ENCODE measurements at regions not wholly inside any gene's neighbourhood (a gene's known extent, or its start where the extent isn't known, plus 50 kb on each side); places are given as distances from the start of the nearest gene placed in this dataset.
A peak's percentile ranks its signal among the peaks of the same experiment; 100 is the strongest.

DNA sequence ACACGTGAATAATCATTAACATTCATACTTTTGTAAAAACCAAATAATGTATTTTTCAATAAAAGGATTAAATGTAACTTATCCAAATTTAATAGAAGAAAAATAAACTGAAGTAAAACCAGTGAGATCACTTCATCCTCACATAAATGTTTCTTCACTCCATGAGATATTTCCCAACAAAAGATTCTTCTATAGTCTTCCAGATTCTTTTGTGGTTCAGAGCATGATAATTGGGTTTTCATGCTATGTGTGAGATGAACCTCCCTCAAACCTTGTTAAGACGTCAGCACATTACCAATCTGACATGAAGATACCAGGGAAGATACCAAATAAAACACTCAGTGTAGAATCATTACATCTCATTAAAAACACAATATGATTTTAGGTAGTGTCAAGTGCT lies 62.9 kb upstream of the OXGR1 start:
- DNase-seq (ENCODE audit: low read depth), result no peak

DNA sequence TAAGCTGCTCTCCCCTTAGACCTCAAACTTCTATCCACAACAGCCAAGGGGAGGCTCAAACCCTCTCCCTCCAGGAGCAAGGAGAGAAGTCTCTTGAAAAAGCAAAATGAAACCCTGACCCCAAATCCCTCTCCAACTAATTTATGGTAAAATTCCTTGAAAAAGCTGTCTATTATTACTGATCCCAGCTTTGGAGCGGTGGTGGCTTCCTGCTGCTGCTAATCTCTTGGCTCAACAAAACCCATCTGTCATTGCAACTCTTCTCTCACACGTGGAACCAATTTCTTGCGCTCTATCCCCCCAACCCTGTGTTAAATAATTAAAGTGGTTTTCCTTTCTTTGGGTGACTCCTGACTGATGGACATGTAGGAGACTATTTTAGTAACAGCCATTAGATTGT lies 64.1 kb upstream of the OXGR1 start:
- DNase-seq (ENCODE audit: low read depth), result no peak

DNA sequence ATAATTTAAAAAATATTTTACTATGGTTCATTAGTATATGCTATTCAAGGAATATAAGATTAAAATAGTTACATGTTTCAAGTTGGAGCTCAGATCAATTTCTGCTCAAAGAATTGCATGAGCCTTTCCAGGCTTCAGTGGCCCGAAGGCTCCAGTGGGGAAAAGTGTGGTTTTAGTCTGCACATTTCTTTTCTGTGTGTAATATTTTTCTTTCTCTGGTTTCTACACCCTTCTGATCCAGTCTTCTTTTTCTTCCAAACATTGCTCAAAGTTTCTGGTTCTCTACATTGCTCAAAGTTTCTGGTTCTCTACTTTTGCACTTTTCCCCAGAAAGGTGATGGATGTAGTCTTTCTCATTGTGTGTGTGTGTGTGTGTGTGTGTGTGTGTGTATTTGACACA lies 64.7 kb upstream of the OXGR1 start:
- no peak for DNase-seq (ENCODE audit: low read depth)

DNA sequence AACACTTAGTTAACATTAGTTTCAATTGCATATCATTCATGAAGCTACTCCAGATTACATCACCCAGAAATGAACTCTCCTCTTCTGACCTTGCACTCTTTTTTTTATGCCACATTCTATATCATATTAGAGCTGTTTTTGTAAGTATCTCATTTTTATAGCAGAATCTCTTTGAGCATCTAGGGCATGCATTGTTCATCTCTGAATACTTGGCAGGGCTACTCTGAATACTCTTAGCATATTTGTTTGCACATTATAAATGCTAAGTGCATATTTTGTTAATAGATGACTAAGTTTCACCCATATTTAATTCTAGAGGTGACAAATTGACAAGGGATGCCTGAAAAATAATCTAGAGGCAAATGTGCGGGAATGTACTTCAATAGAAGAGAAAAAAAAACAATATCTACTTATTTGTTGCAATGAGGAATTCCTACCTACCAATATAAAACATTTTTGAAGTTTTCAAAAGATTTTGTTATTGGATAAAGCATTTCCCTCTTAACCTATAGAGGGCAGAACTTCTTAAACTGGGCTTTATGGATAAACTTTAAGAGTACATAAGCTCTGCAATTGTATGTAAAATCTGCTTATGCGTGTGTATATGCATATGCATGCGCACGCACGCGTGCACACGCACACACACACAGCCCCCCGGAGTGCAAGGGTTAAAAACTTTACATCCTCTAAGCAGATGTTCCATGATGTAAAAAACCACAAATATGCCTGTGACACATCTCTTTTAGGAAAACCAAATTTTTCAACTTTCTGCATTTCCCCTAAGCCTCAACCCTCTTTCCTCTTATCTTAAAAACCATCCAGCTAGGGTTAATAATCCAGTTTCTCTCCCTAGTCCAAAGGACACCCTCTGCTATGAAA lies 73.0 kb upstream of the OXGR1 start:
- no peak for DNase-seq (ENCODE audit: low read depth)

DNA sequence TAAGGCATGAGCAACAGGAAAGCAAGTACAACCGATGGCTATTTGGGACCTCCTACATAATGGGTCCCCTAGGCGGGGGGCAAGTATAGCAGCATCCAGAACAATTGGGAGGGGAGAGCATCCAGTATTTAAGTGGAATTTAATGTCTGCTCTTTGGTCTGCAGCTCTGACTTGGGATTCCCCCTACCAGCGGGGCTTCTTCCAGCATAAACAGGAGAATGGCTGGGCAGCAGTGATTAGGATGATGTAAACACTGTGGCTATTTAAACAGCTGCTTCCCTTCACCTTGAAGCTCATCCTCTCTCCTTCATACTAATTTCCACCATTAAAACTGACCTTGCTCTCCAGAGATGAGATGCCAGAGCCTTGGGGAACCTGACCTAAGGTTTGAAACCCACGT lies 73.9 kb upstream of the OXGR1 start:
- DNase-seq (ENCODE audit: low read depth), result no peak

DNA sequence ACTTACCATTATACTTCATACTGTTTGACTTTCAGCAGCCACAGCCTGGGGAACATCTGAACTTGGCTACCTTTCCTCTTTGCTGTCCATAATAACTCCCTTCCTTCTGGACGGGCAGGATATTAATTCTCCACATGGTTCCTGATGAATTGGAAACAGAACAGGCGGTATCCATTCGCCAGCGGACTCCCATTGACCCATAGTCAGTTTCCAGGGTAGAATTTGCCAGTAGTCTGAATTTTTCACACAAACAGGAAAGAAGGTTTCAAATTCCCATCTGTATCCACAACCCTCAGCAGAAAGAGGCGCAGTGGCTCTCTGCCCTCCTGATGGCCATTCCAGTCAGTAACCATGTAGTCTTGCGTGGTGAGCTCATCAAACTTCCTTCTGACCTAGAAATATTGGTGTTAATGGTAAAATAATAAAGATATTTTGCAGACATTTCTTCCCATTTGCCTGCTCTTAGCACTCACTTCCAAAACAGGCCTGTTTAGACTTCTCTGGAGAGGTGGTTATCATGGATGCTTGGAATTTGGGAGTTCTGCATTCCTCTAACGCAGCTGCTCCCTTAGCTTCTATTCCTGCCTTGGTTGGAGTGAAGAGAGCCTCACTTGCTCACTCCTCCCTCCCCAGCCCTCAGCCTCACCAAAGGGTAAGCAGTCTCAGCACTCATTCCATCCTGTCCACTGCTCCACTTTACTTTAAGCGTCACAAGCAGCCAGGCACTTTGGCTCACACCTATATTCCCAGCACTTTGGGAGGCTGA lies 75.0 kb upstream of the OXGR1 start:
- DNase-seq (ENCODE audit: low read depth), result no peak

DNA sequence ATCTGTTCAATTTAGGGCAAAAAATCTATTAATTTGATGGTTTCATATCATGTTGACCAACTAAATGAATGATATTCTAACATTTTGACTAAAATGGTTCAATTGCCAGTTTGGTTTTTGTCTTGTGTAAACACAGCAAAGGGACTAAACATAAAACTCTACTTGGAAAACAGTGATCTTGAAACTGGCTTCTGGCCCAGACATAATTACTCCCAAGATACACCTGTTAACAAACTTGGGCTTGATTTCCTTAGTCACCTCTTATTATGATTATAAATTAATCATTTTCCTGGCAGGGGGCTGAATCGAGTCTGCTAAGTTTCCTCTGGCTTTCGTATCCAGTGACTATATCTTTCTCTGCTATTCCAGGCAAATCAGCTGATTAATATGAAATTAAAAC lies 78.0 kb upstream of the OXGR1 start:
- no peak for DNase-seq (ENCODE audit: low read depth)

DNA sequence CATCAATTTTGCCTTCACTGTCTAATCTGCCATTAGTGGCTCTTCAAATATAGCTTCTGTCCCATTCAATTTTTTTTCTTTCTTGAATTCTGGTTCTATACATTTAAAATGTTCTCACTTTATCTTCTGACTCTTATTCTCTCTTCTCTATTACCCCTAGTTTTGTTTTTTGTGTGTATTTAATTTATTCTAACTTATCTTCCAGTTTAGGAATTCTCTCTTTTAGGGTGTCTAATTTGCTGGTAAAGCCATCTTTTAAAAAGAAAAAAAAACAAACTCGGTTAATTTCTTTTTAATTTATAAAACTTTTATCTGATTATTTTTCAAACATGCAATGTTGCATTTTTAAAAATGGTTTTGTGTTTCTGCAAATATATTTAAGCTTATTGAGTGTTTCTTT lies 80.3 kb upstream of the OXGR1 start:
- no peak for DNase-seq (ENCODE audit: low read depth)

DNA sequence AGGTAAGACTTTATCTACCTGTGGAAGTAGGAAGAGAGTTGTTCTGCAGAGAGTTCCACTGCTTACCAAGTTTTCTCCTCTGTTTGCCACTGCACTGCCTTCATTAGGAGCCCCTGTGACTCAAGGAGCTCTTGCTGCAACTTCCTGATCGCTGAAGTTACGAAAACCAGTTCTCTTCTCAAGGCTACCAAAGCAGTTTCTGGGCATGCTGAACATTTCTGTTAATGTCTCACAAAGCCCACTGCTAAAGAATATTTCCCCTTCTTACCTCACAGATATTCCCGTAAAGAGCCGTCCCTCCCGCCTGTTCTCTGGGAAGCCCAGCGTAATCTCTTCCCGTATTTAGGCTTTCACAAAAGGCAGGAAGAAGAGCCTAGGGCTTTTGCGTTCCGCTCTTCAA lies 82.6 kb upstream of the OXGR1 start:
- no peak for DNase-seq (ENCODE audit: low read depth)

DNA sequence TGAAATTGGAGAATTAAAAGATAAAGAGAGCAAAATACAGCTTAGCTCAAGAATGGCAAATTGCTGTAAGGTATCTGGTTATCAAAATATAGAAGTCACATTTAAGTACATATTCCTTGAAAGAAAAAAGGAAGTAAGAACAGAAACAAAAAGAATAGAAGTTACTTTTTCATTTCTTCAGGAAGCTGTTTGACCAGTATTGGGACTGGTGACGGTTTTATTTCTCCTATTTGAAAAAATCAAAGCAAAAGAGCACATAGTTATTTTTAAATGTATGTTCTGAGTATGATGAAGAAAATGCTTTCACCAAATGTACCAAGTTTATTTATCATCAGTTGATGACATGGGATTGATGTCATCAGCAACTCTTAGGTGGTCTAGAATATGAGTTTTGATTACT lies 83.1 kb upstream of the OXGR1 start:
- DNase-seq (ENCODE audit: low read depth), result no peak

DNA sequence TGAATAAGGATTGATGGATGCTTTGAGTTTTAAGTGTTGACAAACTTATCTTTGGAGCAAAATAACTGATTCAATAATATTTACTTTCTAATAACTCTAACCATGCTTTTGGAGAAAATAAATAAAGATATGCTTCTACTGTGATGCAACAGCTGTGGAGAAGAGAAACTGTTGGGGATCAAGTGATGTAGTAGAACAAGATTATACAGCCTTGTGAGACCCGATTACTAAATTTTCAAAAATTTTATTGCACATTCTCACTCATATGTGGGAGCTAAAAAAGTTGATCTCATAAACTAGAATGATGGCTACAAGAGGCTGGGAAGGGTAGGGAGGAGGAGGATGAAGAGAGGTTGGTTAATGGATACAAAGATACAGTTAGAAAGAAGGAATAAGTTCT lies 85.5 kb upstream of the OXGR1 start:
- DNase-seq (ENCODE audit: low read depth), result no peak

DNA sequence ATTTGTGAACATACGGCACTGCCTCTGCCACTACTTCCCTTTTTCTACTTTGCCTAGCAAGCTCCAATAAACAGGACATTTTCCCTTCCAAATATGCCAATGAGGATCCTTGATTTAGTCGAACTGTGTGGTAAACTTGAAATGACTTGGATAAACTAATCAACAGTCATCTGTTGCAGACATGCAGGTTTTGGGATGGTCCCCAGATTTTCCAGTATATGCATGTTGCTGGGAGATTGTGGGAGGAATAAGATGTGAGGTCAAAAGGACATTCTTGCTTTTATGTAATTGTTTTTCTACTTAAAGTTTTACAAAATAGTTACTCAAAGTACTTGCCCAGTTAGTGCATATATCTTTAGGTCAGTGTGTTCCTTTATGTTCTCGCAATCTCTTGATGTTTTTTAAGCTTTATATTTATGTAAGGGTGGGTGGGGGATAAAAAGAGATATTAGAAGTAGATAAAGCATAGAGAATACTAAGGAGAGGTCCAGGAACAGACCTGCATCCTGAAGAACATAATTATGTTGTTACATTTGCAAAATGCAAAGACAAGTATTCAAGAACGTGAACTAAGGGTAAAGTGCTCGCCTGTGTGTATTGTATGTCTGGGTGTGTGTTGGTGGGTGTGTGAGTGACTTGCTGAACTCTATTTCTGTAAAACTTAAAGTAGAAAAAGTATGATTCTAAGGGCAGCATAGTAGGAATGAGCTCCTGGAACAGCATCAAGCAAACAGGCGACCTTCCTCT lies 88.4 kb upstream of the OXGR1 start:
- DNase-seq (ENCODE audit: low read depth), result no peak

DNA sequence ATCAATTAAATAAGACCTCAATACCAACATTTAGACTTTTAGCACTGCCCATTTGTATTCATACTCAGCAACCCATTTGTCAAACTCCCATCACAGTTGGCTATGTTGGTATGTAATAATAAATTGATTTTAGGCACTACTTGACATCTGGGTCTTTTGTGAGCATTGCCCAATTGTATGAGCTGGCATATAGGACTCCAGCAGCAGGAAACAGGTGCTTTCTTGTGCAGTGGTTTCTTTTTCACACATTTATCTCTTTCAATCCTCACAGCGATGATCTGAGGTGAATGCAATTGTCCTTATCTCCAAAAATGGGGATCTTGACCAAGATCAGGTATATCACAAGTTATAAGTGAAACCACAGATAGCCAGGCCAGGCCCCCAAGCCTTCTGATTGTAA lies 96.9 kb upstream of the OXGR1 start:
- no peak for DNase-seq (ENCODE audit: low read depth)

DNA sequence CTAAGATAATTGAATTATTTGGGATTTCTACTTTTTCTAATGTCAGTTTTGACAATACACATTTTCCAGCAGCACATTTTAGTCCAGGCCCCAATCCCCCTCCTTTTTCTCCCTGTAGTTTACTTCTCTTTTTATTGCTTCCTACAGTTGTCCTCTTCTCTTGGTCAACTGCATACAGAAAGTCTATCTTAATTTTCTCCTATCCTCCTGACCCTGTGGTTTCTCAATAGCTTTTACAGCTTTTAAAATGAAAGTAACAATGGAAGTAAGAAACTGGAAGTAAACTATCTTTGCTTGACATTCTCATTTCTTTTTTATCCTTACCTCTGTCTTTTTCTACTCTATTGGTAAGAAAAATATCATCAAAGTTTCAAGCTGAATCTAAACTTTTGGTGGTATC lies 106.5 kb upstream of the OXGR1 start:
- no peak for DNase-seq (ENCODE audit: low read depth)

DNA sequence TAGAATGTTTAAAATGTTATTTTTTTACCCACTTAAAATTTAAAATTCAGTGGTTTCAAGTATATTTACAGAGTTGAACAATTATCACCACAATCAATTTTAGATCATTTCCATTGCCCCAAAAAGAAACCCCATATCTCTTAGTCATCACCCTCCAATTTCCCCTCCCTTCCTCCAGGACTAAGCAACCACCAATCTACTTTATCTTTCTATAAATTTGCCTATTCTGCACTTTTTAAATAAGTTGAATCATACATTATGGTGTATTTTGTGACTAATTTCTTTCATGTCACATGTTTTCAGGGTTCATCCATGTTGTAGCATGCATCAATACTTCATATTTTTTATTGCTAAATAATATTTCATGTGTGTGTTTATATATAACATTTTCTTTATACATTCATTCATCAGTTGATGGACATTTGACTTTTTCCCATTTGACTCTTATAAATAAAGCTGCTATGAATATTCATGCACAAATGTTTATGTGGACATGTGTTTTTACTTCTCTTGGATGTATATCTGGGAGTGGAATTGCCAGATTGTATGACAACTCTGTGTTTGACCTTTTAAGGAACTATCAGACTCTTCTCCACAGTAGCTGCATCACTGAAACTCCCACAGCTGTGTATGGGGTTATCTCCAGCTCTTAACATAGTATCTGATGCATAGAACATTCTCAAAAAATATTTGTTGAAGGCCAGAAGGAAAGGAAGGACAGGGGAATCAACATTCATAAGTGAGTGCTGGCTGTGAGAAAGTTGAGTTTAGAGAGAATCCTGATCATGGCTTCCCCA lies 107.8 kb upstream of the OXGR1 start:
- no peak for DNase-seq (ENCODE audit: low read depth)

DNA sequence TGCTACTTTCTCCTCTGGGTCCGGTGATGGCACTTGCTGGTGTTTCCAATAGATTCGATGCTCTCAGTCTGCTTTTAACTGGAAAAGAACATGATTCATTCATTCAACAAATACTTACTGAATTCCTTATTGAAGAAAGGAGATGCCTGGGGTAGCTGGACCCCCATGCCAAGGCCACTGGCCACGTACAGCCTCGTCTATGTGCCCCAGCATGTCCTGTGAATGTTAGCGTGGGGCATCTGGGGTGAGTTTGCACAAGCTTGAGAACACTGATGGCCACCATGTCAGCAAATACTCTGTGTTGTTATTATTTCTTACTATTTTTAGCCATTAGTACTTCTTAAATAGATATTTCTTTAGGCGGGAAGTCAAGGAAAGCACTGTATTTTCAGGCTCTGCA lies 112.0 kb upstream of the OXGR1 start:
- no peak for DNase-seq (ENCODE audit: low read depth)

DNA sequence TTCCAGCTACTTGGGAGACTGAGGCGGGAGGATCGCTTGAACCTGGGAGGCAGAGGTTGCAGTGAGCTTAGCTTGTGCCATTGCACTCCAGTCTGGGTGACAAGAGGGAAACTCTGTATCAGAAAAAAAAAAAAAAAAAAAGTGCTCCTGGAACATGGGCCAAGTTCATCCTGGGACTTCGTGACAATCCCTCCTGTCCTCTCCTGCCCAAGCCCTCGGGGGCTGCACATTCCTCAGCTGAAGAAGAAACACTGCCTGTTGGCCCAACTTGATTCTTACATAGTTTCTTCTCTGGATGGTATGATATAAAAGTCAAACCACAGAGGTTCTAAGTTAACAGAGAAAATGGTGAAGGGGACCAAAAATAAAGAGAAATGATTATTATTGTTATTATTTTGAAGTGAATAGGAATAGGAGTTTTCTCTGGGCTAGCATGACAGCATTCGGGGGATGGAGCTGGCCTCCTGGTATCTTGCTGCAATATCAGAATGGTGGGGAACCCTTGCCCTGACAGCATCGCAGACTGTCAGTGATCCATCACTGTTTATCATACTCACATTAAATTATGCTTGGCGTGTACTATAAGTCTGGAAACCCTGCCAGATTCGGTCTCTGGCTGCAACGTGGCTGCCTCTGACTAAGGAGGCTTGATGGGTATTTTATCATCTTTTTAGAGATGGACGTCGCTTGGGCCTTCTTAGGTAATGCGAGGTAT lies 113.7 kb upstream of the OXGR1 start:
- no peak for DNase-seq (ENCODE audit: low read depth)

DNA sequence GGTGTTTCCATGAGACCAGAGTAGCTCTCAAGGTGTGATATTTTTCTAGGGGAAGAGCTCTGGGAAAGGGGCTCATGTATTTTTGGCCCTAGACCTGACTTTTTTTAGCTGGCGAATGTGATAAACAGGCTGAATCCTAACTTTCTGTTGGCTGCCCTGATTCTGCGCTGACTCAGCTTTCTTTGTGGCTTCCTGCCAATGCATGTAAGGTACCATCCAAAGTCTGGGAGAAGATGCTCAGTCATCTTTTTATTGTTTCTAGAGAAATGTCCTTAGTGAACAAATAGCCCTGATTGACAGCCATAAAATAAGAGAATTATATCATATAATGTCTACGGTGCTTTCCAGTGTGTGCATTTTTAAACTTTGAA lies 113.6 kb upstream of the MBNL2 start:
- DNase-seq (ENCODE audit: low read depth), result no peak

DNA sequence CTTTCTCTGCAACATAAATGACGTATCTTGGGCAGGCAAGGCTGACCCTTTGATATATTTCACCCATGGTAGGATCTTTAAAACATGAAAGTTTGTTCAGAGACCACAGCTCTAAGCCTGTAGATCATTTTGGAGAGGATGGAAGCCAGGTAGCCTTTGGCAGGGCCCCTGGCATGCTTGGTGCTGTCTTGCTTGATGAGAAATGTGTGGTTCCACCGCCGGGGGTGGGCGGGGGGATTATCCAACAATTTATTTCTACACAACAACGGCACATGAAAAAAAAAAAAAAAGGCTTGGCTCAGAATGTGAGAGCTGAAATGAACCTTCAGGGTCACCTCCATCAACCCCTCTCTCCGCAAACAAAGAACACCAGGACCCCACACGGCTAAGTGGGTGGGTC lies 112.9 kb upstream of the MBNL2 start:
- DNase-seq (ENCODE audit: low read depth), result no peak

DNA sequence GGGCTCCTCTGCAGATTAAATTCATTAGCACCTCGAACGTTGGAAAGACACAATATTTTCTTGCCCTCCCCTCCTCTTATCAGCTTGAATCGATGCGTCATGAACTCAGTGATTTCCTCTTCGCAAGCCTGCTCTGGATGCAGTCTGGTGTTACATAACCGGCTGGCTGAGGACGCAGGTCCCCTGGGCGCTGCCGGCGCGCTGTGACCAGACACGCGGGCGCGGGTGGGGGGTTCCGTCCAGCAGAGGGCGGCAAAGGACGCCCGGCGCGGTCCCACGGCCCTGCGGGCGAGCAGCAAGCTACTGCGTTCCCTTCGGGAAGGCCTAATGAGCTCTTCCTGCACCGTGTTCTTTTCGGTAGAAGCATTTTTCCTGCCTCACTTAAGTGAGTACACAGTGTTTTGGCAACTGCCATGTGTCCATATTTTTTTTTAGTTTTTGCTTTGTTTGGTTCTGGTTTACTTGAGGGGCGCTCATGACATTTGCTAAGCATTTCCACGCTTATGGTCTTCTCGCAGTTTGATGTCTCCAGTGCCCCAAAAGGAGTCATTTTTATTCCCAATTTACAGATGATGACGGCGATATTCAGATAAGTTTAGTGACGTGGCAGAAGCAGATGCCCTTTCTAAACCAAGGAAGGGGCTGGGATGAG lies 112.2 kb upstream of the MBNL2 start:
- peak; percentile 61 for DNase-seq (ENCODE audit: low read depth)

DNA sequence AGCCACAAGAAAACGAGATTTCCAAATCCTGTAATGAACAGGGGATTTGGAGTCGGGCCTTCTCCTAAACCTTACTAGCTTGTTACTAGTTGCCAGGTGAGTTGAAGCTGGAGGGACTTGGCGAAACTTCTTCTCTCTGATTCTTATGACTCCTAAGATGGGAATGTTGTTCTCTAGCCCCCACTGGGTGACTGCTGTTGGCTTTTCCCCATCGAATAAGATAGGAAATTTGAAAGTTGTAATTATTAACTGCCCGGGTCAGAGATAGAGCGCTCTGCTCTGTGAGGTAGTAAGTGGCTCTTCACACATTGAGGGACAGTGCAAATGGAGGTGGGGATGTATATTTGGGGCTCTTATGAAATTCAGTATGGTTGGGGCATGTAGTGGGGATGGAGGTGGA lies 111.2 kb upstream of the MBNL2 start:
- no peak for DNase-seq (ENCODE audit: low read depth)
